Activated naive CD4-positive, alpha-beta T cell treated with anti-CD3 and anti-CD28 coated beads, Interleukin-2, amount 50 U/mL, for 24 hours (primary cell): ENCODE measurements at regions not wholly inside any gene's neighbourhood (a gene's known extent, or its start where the extent isn't known, plus 50 kb on each side); places are given as distances from the start of the nearest gene placed in this dataset.

Source experiments
- H3K27ac Mint-ChIP-seq: one replicate; pipeline ENCODE4 v1.8.0; 2021; ENCODE audit warnings: mild to moderate bottlenecking, mixed read lengths
- H3K27me3 Mint-ChIP-seq: one replicate; pipeline ENCODE4 v1.8.0; 2021; ENCODE audit warnings: mixed read lengths
- H3K36me3 Mint-ChIP-seq: one replicate; pipeline ENCODE4 v1.8.0; 2021; ENCODE audit warnings: mixed read lengths
- H3K4me1 Mint-ChIP-seq: one replicate; pipeline ENCODE4 v1.8.0; 2021; ENCODE audit warnings: mixed read lengths
- H3K4me3 Mint-ChIP-seq: one replicate; pipeline ENCODE4 v1.8.0; 2021; ENCODE audit warnings: mild to moderate bottlenecking, mixed read lengths
- H3K9me3 Mint-ChIP-seq: one replicate; pipeline ENCODE4 v1.8.0; 2021; ENCODE audit warnings: mixed read lengths

DNA sequence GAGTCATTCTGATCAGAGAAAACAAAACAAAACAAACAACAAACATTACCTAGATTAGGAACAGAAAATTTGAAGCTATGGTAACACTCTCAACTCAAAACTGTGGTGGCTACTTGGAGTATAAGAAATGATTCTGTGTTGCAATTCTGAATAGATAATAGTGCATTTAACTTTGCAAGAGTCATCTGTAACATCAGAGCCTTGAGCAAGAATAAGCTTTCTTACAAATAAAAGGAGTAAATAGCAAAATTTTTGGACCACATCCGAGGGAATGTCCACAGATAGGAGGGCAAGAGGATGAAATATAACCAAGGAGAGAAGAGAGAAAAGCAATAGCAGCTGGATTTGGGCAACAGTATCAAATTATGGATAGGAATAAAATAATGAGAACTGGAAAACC lies 1090.6 kb downstream of the SLC6A15 start:
- Mint-ChIP-seq H3K27ac (no peak overlapping the region), H3K36me3 (no peaks in the 10 kb centered on the region), H3K27me3 (no peaks in the 10 kb centered on the region), H3K9me3 (no peaks in the 10 kb centered on the region), H3K4me3 (no peak overlapping the region), H3K4me1 (no peaks in the 10 kb centered on the region)

DNA sequence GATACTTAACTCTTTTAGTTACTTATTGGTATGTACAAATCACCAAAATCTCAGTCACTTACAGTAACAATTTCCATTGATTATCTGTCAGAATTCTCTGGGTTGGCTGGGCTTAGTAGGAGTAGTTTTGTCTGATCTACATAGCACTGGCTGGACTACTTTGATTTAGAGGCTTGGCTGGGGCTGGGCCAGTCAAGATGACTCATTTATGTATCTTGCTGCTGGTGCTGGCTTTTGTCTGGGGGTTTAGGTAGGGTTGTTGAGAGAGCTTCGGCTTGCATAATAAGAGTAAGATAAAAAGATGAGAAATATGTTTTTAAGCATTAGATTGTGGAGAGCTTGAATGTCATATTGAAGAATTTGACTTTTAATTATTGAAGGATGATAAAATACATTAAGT lies 1093.7 kb downstream of the SLC6A15 start:
- no peak overlapping the region for H3K4me3 Mint-ChIP-seq
- no peaks in the 10 kb centered on the region for H3K4me1 Mint-ChIP-seq
- no peaks in the 10 kb centered on the region for H3K27me3 Mint-ChIP-seq
- H3K36me3 Mint-ChIP-seq = no peaks in the 10 kb centered on the region
- H3K27ac Mint-ChIP-seq = no peak overlapping the region
- no peaks in the 10 kb centered on the region for H3K9me3 Mint-ChIP-seq

DNA sequence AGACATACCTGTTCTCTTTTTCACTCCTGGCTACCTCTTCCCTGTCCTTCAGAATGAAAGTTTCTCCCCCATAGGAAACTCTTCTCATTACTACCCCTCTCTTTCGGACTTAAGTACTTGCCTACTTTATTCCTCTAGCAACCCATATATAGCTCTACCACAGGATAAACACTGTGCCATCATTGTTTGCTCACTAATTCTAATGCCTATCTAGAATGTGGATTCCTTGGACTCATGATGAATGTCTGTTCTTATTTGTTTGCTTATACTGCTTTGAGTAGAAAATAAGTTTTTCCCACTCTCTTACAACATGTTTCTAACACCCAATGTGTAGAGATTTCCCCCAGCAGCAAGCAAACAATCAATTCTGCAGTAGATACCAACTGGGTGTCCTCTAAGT lies 1094.9 kb downstream of the SLC6A15 start:
- Mint-ChIP-seq H3K4me3 (no peak overlapping the region), H3K9me3 (no peaks in the 10 kb centered on the region)

DNA sequence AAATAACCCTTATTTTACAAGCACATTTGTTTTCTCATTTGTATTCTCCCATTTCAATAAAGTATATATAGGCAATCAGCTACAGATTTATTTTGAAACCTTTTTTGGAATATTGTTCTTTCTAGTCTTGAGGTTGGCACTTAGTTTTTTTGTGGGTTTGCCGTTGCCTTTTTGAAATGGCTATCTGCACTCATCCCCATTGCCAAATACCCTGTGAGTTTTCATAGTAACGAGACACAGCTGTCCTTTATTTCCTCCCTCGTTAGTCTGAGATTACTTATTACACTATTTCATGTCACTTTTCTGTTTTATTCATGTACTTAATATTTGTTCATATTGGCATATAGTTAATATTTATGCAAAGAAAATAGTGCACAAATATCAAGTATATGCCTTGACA lies 1104.0 kb downstream of the SLC6A15 start:
- H3K27ac Mint-ChIP-seq = no peak overlapping the region
- no peaks in the 10 kb centered on the region for H3K27me3 Mint-ChIP-seq
- H3K9me3 Mint-ChIP-seq = no peaks in the 10 kb centered on the region
- no peaks in the 10 kb centered on the region for H3K4me1 Mint-ChIP-seq
- H3K4me3 Mint-ChIP-seq = no peak overlapping the region
- H3K36me3 Mint-ChIP-seq = no peaks in the 10 kb centered on the region

More for the DNA sequence above, 1094.9 kb downstream of the SLC6A15 start:
- no peak overlapping the region for H3K27ac Mint-ChIP-seq
- no peaks in the 10 kb centered on the region for H3K27me3 Mint-ChIP-seq
- no peaks in the 10 kb centered on the region for H3K36me3 Mint-ChIP-seq
- H3K4me1 Mint-ChIP-seq = no peaks in the 10 kb centered on the region

DNA sequence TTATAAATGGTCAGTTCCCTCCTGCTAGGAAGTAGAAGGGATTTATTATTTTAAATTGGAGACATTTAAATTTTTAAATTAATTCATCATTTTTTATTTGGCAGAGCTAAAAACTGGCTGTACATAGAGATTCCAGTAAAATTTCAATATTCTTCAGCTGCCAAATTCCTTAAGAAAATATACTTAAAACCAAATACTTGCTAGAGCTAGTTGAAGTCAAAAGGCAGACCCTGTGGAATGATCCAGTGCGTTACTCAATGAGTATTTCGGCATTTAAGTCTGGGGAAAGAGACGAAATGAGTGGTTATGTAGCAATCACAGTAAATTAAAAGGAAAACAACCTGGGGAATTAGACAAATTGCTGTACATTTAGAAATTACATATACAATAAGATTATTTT lies 1104.7 kb downstream of the SLC6A15 start:
- no peaks in the 10 kb centered on the region for H3K27me3 Mint-ChIP-seq
- H3K4me3 Mint-ChIP-seq = no peak overlapping the region
- no peaks in the 10 kb centered on the region for H3K9me3 Mint-ChIP-seq
- H3K36me3 Mint-ChIP-seq = no peaks in the 10 kb centered on the region
- no peaks in the 10 kb centered on the region for H3K4me1 Mint-ChIP-seq
- no peak overlapping the region for H3K27ac Mint-ChIP-seq

DNA sequence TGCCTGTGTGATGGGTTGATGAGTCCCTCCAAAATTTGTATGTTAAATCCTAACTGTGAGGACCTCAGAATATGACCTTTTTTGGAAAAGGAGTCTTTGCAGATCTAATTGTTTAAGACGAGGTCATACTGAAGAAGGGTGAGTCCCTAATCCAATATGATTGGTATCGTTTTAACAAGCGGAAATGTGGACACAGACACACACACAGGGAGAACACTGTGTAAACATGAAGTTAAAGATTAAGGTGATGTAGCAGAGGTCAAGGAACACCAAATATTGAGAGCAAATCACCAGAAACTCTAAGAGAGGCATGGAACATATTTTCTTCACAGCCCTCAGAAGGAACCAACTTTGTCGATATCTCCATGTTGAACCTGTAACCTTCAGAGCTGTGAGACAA lies 1106.7 kb downstream of the SLC6A15 start:
- Mint-ChIP-seq H3K36me3 (no peaks in the 10 kb centered on the region), H3K4me1 (no peaks in the 10 kb centered on the region), H3K4me3 (no peak overlapping the region)

DNA sequence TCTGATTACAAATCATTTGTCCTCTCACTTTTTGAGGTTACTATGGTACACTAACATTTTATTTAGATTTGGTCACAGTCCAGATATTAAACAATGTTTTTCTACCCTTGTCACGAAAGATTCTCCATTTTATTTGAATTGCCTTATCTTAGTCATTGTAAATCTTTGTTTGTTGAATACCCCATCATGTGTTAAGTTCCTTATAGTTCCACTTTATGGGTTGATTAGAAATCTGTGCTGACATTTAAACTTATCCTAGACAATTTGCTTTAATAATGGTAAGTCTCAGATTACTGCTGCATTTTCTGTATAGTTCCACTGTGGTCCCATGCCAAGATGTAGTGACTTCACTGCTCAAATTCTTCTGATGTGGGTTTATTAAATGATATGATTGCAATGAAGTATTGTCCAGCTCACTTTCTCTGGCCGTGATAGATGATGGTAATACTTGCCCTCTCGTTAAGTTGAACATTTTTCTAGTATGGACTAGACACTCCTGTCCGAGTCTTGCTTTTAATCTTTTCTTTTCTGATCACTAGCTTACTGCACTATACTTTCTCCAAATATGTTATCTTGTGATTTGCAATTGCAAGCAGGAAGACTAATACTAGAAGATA lies 1107.3 kb downstream of the SLC6A15 start:
- H3K4me3 Mint-ChIP-seq = no peak overlapping the region
- H3K36me3 Mint-ChIP-seq = no peaks in the 10 kb centered on the region
- H3K27me3 Mint-ChIP-seq = no peaks in the 10 kb centered on the region
- no peaks in the 10 kb centered on the region for H3K4me1 Mint-ChIP-seq
- no peak overlapping the region for H3K27ac Mint-ChIP-seq
- no peaks in the 10 kb centered on the region for H3K9me3 Mint-ChIP-seq

More for the DNA sequence above, 1106.7 kb downstream of the SLC6A15 start:
- no peak overlapping the region for H3K27ac Mint-ChIP-seq
- H3K27me3 Mint-ChIP-seq = no peaks in the 10 kb centered on the region
- H3K9me3 Mint-ChIP-seq = no peaks in the 10 kb centered on the region

DNA sequence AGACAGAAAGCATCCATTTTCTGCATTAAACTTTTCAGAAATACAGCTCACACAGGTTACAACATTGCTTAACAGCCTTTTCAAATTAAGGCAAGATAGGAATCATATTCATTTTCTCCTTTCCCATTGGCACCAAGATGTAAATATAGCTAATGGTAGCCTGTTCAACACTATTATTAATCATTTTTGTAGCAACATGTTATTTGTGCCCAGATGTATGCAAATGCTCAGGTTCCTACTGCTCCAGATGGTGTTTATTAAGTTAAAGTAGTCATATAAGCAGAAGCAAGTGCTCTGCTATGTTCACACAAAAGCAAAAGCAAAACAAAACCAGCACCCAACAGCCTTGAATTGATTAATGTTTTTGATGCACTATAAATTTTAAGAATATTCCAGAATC lies 1110.6 kb downstream of the SLC6A15 start:
- H3K4me3 Mint-ChIP-seq = no peak overlapping the region
- no peaks in the 10 kb centered on the region for H3K27me3 Mint-ChIP-seq
- H3K27ac Mint-ChIP-seq = no peak overlapping the region
- no peaks in the 10 kb centered on the region for H3K36me3 Mint-ChIP-seq
- no peaks in the 10 kb centered on the region for H3K9me3 Mint-ChIP-seq
- no peaks in the 10 kb centered on the region for H3K4me1 Mint-ChIP-seq

DNA sequence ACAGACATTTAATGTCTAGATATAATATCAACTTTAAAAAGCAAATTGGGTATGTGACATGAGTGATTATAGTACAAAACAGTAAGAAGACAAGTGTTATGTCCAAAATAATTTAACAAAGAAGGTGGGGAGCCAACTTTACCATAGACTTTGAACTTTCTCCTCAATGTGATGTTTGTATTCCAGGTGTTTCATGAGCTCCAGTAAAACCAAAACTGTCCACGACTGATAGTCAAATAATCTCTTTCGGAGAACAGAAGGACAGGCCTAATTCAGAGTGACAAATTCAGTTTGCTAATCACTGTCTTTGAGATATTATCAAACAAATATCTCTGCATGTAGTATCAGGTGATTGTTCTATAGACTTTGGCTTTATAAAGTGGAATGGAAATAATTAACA lies 1112.6 kb downstream of the SLC6A15 start:
- H3K4me1 Mint-ChIP-seq = no peaks in the 10 kb centered on the region
- H3K4me3 Mint-ChIP-seq = no peak overlapping the region
- no peaks in the 10 kb centered on the region for H3K9me3 Mint-ChIP-seq
- H3K27ac Mint-ChIP-seq = no peak overlapping the region
- no peaks in the 10 kb centered on the region for H3K36me3 Mint-ChIP-seq
- no peaks in the 10 kb centered on the region for H3K27me3 Mint-ChIP-seq

DNA sequence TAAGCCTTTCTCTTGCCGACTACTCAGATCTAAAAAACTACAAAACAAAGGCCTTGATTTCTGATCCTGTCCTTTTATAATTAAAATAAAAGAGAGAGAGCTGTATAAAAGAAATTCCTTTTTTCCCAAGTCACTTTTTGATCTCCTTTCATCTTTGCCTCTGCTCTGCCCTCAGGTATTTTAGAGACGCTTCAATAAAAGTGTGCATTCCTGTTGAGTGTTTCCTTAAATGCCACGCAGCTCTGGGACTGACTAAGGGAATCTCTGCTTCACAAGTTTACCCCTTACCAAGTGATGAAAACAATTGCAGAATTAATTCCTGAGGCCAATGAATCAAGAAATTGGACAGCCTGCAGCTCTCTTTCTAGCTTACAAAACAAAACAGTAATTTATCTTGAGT lies 1109.8 kb downstream of the TMTC2 start:
- H3K4me3 Mint-ChIP-seq = no peak overlapping the region
- no peaks in the 10 kb centered on the region for H3K4me1 Mint-ChIP-seq
- H3K27me3 Mint-ChIP-seq = no peaks in the 10 kb centered on the region

DNA sequence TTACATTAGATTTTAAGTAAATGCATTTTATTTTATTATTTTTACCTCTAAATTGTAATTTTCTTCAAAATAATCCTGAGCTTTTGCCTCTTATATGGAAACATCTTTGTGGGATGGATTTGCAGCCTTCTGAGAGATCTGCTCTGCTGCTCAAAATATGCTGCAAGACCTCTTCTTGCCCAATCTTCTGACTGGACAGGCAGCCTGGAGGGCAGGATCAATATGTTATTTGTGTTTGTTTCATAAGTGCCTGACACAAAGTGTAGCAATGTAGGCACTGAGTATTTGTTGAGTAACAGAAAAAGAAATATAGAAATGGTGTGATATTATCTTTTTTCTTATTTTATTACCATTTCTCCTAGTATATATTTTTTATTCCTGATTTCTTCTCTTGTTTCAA lies 1106.9 kb downstream of the TMTC2 start:
- H3K27me3 Mint-ChIP-seq = no peaks in the 10 kb centered on the region
- no peak overlapping the region for H3K4me3 Mint-ChIP-seq
- no peaks in the 10 kb centered on the region for H3K4me1 Mint-ChIP-seq
- H3K36me3 Mint-ChIP-seq = no peaks in the 10 kb centered on the region
- no peaks in the 10 kb centered on the region for H3K9me3 Mint-ChIP-seq
- no peak overlapping the region for H3K27ac Mint-ChIP-seq

More for the DNA sequence above, 1109.8 kb downstream of the TMTC2 start:
- Mint-ChIP-seq H3K36me3 (no peaks in the 10 kb centered on the region), H3K27ac (no peak overlapping the region), H3K9me3 (no peaks in the 10 kb centered on the region)

DNA sequence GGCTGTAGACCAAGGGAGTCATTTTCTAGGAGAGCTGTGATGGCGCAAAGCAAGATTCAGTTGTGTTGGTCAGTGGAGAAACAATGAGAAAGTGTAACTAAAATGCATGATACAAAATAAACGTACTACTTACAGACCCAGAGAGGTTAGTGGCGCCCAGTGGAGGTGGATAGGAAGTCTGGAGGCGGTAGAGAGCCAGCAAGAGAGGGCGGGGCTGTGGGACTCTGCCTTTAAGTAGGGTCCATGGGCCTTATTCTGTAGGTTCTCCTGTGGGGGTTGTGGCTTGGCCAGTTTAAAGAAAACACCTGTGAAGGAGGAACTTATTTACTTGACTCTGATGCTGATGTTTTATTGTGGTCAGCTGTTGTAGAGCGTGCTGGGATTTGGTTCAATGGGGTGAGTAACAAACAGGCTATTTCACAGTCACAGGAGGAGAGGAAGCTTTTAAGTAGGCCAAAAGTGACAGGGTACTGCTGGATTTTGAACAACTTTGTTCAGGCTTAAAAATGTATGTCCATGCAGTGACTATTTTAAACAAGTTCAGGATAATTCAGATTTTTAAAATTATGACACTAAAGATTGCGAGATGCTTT lies 1097.7 kb downstream of the TMTC2 start:
- H3K27me3 Mint-ChIP-seq = no peaks in the 10 kb centered on the region
- no peak overlapping the region for H3K27ac Mint-ChIP-seq
- no peaks in the 10 kb centered on the region for H3K36me3 Mint-ChIP-seq
- no peaks in the 10 kb centered on the region for H3K9me3 Mint-ChIP-seq
- no peaks in the 10 kb centered on the region for H3K4me1 Mint-ChIP-seq
- H3K4me3 Mint-ChIP-seq = no peak overlapping the region

DNA sequence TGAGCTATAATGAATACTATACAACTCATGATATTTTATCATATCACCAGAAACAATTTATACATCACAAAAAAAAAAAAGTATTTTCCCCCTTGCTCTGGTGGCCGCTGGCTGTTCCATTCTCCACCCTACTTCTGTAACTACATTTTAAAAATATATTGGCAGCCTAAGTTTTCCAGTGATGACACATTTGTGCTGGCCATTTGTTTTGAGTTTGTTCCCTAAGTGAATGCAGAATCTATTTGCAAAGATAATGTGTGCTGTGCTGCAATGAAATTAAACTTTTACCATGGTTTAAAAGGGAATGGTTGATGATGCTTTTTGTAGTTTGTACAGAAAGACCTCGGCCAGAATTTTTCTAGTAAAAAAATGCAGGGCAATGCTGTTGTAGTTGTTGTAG lies 1092.8 kb downstream of the TMTC2 start:
- H3K4me1 Mint-ChIP-seq = no peaks in the 10 kb centered on the region

DNA sequence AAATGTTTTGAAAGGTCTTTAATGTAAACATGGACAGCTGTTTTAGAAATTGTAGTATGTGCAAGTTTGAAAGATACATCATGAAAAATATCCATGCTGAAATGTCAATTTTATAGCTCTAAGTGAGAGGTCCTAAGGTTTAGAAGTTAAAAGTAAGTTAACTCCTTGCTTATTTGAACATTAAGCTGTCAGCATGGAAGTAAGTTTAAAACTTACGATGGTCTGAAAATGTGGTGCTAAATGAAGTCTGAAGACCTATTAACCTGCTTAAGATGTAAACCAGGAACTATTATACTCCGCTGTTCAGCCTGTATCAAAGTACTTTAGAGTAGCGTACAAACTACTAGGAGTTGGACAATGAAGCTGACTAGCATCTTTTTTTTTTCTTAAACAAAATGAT lies 1082.4 kb downstream of the TMTC2 start:
- Mint-ChIP-seq H3K27ac (no peak overlapping the region), H3K9me3 (peaks cover 19% of the 10 kb centered on the region), H3K4me3 (no peak overlapping the region), H3K4me1 (no peaks in the 10 kb centered on the region), H3K36me3 (peaks cover 1% of the 10 kb centered on the region), H3K27me3 (no peaks in the 10 kb centered on the region)

More for the DNA sequence above, 1092.8 kb downstream of the TMTC2 start:
- Mint-ChIP-seq H3K9me3 (peaks cover 13% of the 10 kb centered on the region), H3K27me3 (no peaks in the 10 kb centered on the region), H3K27ac (no peak overlapping the region), H3K36me3 (no peaks in the 10 kb centered on the region), H3K4me3 (no peak overlapping the region)

DNA sequence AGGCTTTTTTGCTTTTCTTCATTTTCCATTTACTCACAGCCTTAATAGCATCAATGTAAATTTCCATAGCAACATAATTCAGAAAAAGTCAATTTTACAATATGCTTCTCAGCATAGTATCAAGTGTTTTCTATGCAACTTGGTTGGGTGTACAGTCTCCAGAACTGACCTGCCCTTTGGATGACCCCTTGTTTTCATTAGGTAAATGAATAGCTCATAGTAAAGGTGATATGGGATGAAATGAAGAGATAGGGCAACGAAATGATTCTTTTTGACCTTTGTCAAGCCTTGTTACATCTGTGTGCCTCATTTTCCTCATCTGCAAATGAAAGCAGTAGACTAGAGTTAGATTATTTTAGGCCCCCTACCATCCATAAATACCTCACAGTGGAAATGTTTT lies 1081.0 kb downstream of the TMTC2 start:
- no peak overlapping the region for H3K27ac Mint-ChIP-seq
- peaks cover 11% of the 10 kb centered on the region for H3K9me3 Mint-ChIP-seq
- H3K36me3 Mint-ChIP-seq = no peaks in the 10 kb centered on the region
- H3K4me3 Mint-ChIP-seq = no peak overlapping the region
- H3K27me3 Mint-ChIP-seq = no peaks in the 10 kb centered on the region
- no peaks in the 10 kb centered on the region for H3K4me1 Mint-ChIP-seq

DNA sequence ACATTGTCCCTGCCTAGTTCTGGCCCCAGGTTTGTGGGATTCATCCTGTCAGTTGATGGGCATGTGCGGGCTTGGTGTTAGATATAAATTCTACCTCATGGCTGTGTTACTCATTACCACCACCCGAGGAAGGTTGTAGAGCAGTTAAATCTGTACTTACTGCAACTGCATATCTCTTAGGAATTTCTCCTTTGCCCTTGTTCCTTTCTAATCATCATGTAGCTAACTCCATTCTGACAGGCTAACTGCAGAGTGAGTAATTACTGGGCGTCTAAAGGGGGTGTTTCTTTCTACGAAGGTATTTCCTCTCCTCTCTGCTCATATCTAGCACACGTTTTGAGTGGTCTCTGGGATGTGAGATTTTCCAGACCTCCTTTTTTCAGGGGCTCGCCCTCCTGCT lies 1076.7 kb downstream of the TMTC2 start:
- no peaks in the 10 kb centered on the region for H3K27me3 Mint-ChIP-seq
- H3K4me3 Mint-ChIP-seq = no peak overlapping the region
- H3K4me1 Mint-ChIP-seq = no peaks in the 10 kb centered on the region
- no peaks in the 10 kb centered on the region for H3K36me3 Mint-ChIP-seq
- no peak overlapping the region for H3K27ac Mint-ChIP-seq
- peaks cover 4% of the 10 kb centered on the region for H3K9me3 Mint-ChIP-seq

DNA sequence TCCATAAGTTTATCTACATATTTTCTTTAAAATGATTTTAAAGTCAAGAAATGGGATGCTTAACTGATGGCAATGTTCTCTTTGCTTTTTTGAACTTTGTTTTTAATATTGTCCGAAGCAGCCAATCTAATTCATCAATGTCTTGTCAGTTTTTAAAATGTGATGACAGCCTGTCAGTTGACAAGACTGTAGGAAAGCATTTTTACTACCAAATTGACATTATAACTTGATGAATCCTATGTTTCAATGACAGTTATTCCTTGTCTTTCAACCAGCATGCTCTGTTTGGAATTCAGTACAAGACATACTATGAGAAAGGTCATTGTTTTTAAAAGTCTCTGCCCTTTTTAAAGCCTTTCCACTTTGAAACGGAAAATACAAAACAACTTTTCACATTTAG lies 1073.2 kb downstream of the TMTC2 start:
- Mint-ChIP-seq H3K4me1 (no peaks in the 10 kb centered on the region), H3K27me3 (no peaks in the 10 kb centered on the region), H3K4me3 (no peak overlapping the region), H3K27ac (no peak overlapping the region), H3K9me3 (peaks cover 4% of the 10 kb centered on the region), H3K36me3 (no peaks in the 10 kb centered on the region)
